LNCaP clone FGC (cell line): ENCODE measurements at regions not wholly inside any gene's neighbourhood (a gene's known extent, or its start where the extent isn't known, plus 50 kb on each side); places are given as distances from the start of the nearest gene placed in this dataset.
"Not testable (repeated sequence)": the region's sequence is repeated elsewhere in the genome, so short reads cannot be mapped to it uniquely, and the experiment has no call there.

Source experiments
- DNase-seq: peaks from one replicate; pipeline ENCODE4 v3.0.0-alpha.2; 2011; ENCODE audit warnings: low read depth
- H3K4me3 ChIP-seq: 2 replicates; pipeline ENCODE4 v1.5.1; 2011; ENCODE audit warnings: mild to moderate bottlenecking, low read depth, low read length, control low read depth
- CTCF ChIP-seq: IDR thresholded peaks from 2 replicates; pipeline ENCODE4 v1.5.1; 2012; ENCODE audit warnings: mild to moderate bottlenecking; ENCODE audit not compliant: control insufficient read depth, insufficient read depth; ENCODE audit errors: extremely low read depth

- no peak overlapping the region for H3K4me3 ChIP-seq
- no peak for TF ChIP-seq CTCF
- no peak for DNase-seq
These were observed 2744.8 kb upstream of the PCDH20 start for GRCh38 chr13:64160479-64160878.

DNA sequence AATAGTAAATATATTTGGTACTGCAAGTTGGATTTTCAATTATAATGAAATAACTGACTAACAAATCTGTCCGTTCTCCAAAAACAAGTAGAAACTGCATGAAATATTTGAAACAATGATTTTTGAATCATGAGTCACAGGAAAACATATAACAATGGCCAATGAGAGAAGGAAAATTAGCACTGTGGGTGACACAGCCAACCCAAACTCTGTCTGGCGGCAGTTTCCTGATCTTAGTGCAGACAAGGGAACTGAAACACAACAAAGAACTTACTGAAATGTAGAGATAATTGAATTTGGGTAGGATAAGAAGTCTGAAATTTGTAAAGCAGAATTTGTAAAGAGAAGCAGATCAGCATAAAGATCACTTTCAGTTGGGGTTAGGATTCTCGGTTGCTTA is 2743.3 kb upstream of the PCDH20 start:
- H3K4me3 ChIP-seq, result no peak overlapping the region
- no peak for DNase-seq
- TF ChIP-seq CTCF, result no peak

DNA sequence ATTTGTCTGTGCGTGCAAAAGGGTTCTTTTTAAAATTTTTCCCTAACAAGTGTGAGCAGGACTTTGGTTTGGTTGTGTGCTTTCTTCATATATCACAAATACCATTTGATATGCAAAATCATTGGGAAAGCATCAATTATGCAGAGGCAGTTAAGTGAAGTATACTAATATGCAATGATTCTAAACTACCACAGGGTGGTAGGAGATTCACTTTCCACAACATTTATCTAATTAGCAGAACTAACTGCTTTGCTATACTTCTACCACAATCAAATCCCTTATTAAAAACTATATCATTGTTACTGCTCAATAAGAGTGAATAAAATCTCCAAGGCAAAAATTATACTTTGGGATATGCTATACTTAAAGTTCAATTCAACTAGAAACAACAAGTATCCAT is 2738.9 kb upstream of the PCDH20 start:
- peak; percentile 18 for DNase-seq
- TF ChIP-seq CTCF, result peak; percentile 52
- no peak overlapping the region for H3K4me3 ChIP-seq

DNA sequence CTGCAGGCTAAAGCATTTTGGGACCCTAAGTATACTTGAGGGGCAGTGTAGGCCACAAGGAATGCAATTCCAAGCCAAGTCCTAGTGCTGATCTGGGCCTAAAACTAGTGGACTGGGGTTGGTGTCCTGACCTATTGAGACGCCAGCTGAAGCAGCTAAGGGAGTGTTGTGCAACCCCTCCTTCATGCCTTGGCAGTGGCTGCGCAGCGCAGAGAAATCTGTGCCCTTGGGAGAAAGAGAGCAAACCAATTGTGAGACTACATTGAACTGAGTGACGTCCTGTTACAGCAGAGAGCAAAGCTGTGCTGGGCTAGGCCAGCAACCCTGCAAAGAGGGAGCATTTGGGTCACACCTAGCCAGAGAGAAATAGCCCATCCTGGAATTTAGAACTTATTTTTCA is 2715.0 kb upstream of the PCDH20 start:
- H3K4me3 ChIP-seq, result no peak overlapping the region
- TF ChIP-seq CTCF, result no peak

DNA sequence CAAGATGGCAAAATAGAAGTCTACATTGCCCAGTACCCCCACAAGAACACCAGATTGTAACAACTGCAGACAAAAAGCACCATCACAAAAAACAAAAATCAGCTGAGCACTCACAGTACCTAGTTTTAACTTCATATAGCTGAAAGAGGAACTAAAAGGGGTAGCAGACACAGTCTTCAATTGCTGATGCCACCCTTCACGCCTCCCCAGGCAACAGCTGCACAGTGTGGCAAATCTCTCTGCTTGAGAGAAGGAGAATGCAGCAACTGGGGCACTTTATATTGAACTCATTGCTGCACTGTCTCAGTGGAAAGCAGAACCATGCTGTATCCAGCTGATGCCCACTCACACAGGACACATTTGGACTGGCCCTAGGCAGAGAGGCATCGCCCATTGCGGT is 2714.5 kb upstream of the PCDH20 start:
- no peak for TF ChIP-seq CTCF
- H3K4me3 ChIP-seq, result no peak overlapping the region
- no peak for DNase-seq

More for the DNA sequence above, 2715.0 kb upstream of the PCDH20 start:
- no peak for DNase-seq

- no peak overlapping the region for H3K4me3 ChIP-seq
- no peak for TF ChIP-seq CTCF
- DNase-seq, result no peak
These were observed 2712.2 kb upstream of the PCDH20 start for GRCh38 chr13:64127856-64128255.

DNA sequence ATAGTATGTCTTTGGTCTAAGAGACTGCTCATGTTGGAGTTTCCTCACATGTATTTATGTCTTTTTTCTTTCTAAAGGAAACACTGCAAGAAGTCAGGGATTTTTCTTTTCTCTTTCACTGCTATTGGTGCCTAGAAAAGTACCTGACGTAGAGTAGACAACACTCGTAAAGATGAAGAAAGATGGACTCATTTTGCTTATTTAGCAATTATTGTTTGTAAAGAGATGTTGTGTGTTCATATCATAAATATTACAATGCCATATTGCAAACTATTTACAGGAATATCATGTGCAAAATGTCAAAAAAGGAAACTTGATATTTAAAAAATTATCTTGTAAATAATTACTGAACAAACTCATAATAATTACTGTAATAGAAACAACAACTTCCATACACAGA is 2711.5 kb upstream of the PCDH20 start:
- no peak overlapping the region for H3K4me3 ChIP-seq
- DNase-seq, result no peak
- TF ChIP-seq CTCF, result no peak

DNA sequence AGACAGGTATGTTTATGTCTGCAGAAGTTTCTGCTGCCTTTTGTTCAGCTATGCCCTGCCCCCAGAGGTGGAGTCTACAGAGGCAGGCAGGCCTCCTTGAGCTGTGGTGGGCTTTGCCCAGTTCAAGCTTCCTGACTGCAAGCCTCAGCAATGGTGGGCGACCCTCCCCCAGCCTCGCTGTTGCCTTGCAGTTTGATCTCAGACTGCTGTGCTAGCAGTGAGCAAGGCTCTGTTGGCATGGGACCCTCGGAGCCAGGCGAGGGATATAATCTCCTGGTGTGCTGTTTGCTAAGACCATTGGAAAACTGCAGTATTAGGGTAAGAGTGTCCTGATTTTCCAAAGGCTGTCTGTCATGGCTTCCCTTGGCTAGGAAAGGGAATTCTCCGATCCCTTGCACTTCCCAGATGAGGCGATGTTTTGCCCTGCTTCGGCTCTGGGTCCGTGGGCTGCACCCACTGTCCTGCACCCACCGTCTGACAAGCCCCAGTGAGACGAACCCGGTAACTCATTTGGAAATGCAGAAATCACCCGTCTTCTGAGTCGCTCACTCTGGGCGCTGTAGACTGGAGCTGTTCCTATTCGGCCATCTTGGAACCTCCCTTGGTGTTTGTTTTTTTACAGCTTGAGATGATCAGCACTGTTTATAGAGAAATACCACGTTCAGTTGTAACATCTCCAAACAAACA is 2705.5 kb upstream of the PCDH20 start:
- DNase-seq, H3K4me3 ChIP-seq: not testable (repeated sequence)
